ENCODE measurements at regions not wholly inside any gene's neighbourhood (a gene's known extent, or its start where the extent isn't known, plus 50 kb on each side); places are given as distances from the start of the nearest gene placed in this dataset.

DNA sequence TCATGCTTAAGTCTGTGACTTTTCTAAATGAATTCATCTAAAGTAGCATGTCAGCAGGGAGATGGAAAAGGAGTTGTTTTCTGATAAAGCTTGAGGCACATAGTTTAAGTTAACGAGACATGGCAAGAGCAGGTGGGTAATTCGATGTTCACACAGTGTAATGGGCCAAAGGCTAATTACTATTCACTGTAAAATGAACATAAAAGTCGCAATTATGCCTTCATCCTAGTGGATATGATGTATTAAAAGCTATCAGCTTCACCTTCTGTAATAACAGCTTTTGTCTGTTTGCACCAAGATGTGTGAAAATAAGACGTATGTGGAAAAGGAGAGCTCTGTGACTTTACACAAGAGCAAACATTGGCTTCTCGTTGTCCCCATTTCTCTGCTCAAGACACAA, 94.2 kb upstream of the CDH20 start:
- no peak for TF ChIP-seq POLR2AphosphoS5 (IDR thresholded peaks at IDR 0.05; ENCODE audit: low read depth, low read length)
- no peak for TF ChIP-seq POLR2A (IDR thresholded peaks at IDR 0.05; ENCODE audit: low read depth, low read length)
- no peak for TF ChIP-seq TAF1 (IDR thresholded peaks at IDR 0.05; ENCODE audit: borderline replicate concordance, low read depth, low read length)
